HepG2 (cell line): ENCODE measurements at regions not wholly inside any gene's neighbourhood (a gene's known extent, or its start where the extent isn't known, plus 50 kb on each side); places are given as distances from the start of the nearest gene placed in this dataset.

ENCODE experiments used
- ATAC-seq: fragments of 200-7000 bp; cut with Tn5 transposase; 3 replicates; pipeline ENCODE4 v1.9.1; 2020; ENCODE audit warnings: mild to moderate bottlenecking, moderate library complexity
- BruUV-seq: library from RNA; stranded (reverse); fragments of 400-500 nt; replicated peaks from 2 replicates; lab custom pipeline; 2021; lab: Mats Ljungman, UMichigan
- CTCF ChIA-PET: fragments of 300-600 bp; formaldehyde crosslinking; extraction: SDS; loops from one replicate; lab custom pipeline; 2021; ENCODE audit warnings: low total read pairs, inconsistent platforms, low intra/inter-chr PET ratio; lab: Yijun Ruan, JAX
- POLR2A ChIA-PET: fragments of 350-600 bp; sonication (Branson Sonifier 250); formaldehyde crosslinking; loops from one replicate; lab custom pipeline; 2020; ENCODE audit warnings: antibody characterized with exemption, inconsistent platforms; lab: Yijun Ruan, JAX
- DNase-seq: peaks from one replicate; pipeline ENCODE4 v3.0.0-alpha.2; 2015; ENCODE audit warnings: low spot score
- FAIRE-seq: peaks from 3 replicates; lab custom pipeline; 2011; peaks lifted over from hg19 to GRCh38; lab: Jason Lieb, UNC
- H2AFZ ChIP-seq: one replicate; pipeline ENCODE4 v1.6.1; 2011; ENCODE audit warnings: low read length, inconsistent platforms
- H3K27ac ChIP-seq: fragments of 300-600 bp; 3 replicates; pipeline ENCODE4 v1.8.0; 2011; ENCODE audit warnings: mixed run types, mild to moderate bottlenecking, mixed read lengths, low read length, inconsistent platforms; ENCODE audit not compliant: insufficient read depth; ENCODE audit errors: extremely low read length
- H3K27me3 ChIP-seq, 2 experiments: fragments of 200-600 bp in 1 of 2; 2 replicates in 1 of 2; 3 replicates in 1 of 2; pipeline versions ENCODE4 v1.6.0 to v1.8.0; 2011; ENCODE audit warnings: low read length in 2 of 2, mild to moderate bottlenecking in 2 of 2, moderate library complexity in 2 of 2, inconsistent platforms in 1 of 2; ENCODE audit not compliant: insufficient read depth in 2 of 2, control insufficient read depth in 1 of 2
- H3K36me3 ChIP-seq, 2 experiments: fragments of 200-600 bp in 1 of 2; replicated peaks in 1 of 2; 2 replicates in 1 of 2; 3 replicates in 1 of 2; pipeline versions ENCODE4 v1.5.1 to v1.8.0; 2011; ENCODE audit warnings: low read length in 2 of 2, inconsistent platforms in 1 of 2; ENCODE audit not compliant: insufficient read depth in 2 of 2, control insufficient read depth in 1 of 2
- H3K4me1 ChIP-seq: 2 replicates; pipeline ENCODE4 v1.5.1; 2012; ENCODE audit warnings: low read length, inconsistent platforms; ENCODE audit not compliant: insufficient read depth
- H3K4me2 ChIP-seq: 2 replicates; pipeline ENCODE4 v1.6.0; 2011; ENCODE audit warnings: low read depth, low read length, inconsistent platforms
- H3K4me3 ChIP-seq, 3 experiments: fragments of 200-600 bp in 1 of 3; sonication (generic), shearing (Covaris generic) in 1 of 3; replicated peaks in 1 of 3; 2 replicates each; pipeline ENCODE4 v1.5.1; 2011 to 2016; ENCODE audit warnings: low read length in 3 of 3, inconsistent platforms in 2 of 3, low read depth in 2 of 3, mild to moderate bottlenecking in 2 of 3, control low read depth in 1 of 3, mixed read lengths in 1 of 3; ENCODE audit not compliant: insufficient read depth in 1 of 3
- H3K79me2 ChIP-seq: one replicate; pipeline ENCODE4 v1.6.1; 2011; ENCODE audit warnings: low read length, inconsistent platforms; ENCODE audit not compliant: insufficient read depth
- H3K9ac ChIP-seq: 2 replicates; pipeline ENCODE4 v1.6.0; 2011; ENCODE audit warnings: mild to moderate bottlenecking, low read depth, low read length, inconsistent platforms; ENCODE audit not compliant: insufficient read depth
- H3K9me3 ChIP-seq: 2 replicates; pipeline ENCODE4 v1.5.1; 2012; ENCODE audit warnings: mild to moderate bottlenecking, low read length
- H4K20me1 ChIP-seq: 2 replicates; pipeline ENCODE4 v1.6.0; 2011; ENCODE audit warnings: inconsistent platforms, mild to moderate bottlenecking, low read length, moderate library complexity; ENCODE audit not compliant: insufficient read depth
- BCL6 ChIP-seq: IDR thresholded peaks from 2 replicates; pipeline ENCODE4 v1.6.1; 2016; ENCODE audit warnings: missing genetic modification reagents, missing compliant biosample characterization
- DMAP1 ChIP-seq: IDR thresholded peaks from 2 replicates; pipeline ENCODE4 v1.6.1; 2016
- MTA1 ChIP-seq: sonication (generic); formaldehyde crosslinking; IDR thresholded peaks from 2 replicates; pipeline ENCODE4 v1.4.0; 2020; ENCODE audit warnings: missing genetic modification reagents, mild to moderate bottlenecking, borderline replicate concordance
- RARA ChIP-seq: IDR thresholded peaks from 2 replicates; pipeline ENCODE4 v1.6.1; 2016; ENCODE audit warnings: missing genetic modification reagents, missing compliant biosample characterization
- RXRB ChIP-seq: IDR thresholded peaks from 2 replicates; pipeline ENCODE4 v1.6.1; 2016; ENCODE audit warnings: borderline replicate concordance, missing genetic modification reagents, missing compliant biosample characterization
- SCMH1 ChIP-seq: sonication (generic); formaldehyde crosslinking; IDR thresholded peaks from 2 replicates; pipeline ENCODE4 v1.9.0; 2021; ENCODE audit warnings: missing genetic modification reagents, mild to moderate bottlenecking, borderline replicate concordance
- SSRP1 ChIP-seq: IDR thresholded peaks from 2 replicates; pipeline ENCODE4 v1.6.1; 2016; ENCODE audit warnings: control low read depth
- SYNCRIP ChIP-seq: fragments of 200-400 bp; formaldehyde crosslinking; IDR thresholded peaks from 2 replicates; pipeline ENCODE4 v1.6.1; 2018; ENCODE audit warnings: mild to moderate bottlenecking, low read depth, low read length; ENCODE audit not compliant: insufficient read depth
- TARDBP ChIP-seq: sonication (generic); formaldehyde crosslinking; IDR thresholded peaks from 2 replicates; pipeline ENCODE4 v1.8.0; 2022; ENCODE audit warnings: mild to moderate bottlenecking, missing genetic modification reagents
- TCF7L2 ChIP-seq: IDR thresholded peaks from 2 replicates; pipeline ENCODE4 v1.6.1; 2011; ENCODE audit warnings: mild to moderate bottlenecking, low read depth, low read length, moderate library complexity
- ZBTB44 ChIP-seq: sonication (generic); formaldehyde crosslinking; IDR thresholded peaks from 2 replicates; pipeline ENCODE4 v1.4.0; 2020; ENCODE audit warnings: missing genetic modification reagents
- ZNF407 ChIP-seq: sonication (generic); formaldehyde crosslinking; IDR thresholded peaks from one replicate; pipeline ENCODE4 v1.5.1; 2020; ENCODE audit warnings: mild to moderate bottlenecking, missing genetic modification reagents; ENCODE audit errors: not compliant biosample characterization
- ZNF766 ChIP-seq: sonication (generic); formaldehyde crosslinking; IDR thresholded peaks from 2 replicates; pipeline ENCODE4 v1.5.0; 2020; ENCODE audit warnings: missing genetic modification reagents, borderline replicate concordance
- WGBS: methylation state at CpG from one replicate; pipeline ENCODE4 v1.1.6; 2017; ENCODE audit warnings: low lambda C conversion rate; 5-methylcytosine and 5-hydroxymethylcytosine counted together
- in situ Hi-C: cut with HindIII; loops from 2 replicates; pipeline ENCODE4 v1.10.0; 2017; ENCODE audit warnings: low pct_unique_long_range_greater_than_20kb; ENCODE audit not compliant: extremely low pct_ligation_motif_present
- intact Hi-C: fragments of 100-400 bp; cut with micrococcal nuclease; formaldehyde crosslinking; loops from one replicate; pipeline ENCODE4 v1.10.0; 2022; ENCODE audit not compliant: unreplicated experiment
- TF ChIP-seq, protein P1 (sequence below): IDR thresholded peaks from 2 replicates; pipeline ENCODE4 v1.6.1; 2016; ENCODE audit warnings: mild to moderate bottlenecking
- TF ChIP-seq, protein P2 (sequence below): sonication (generic); formaldehyde crosslinking; IDR thresholded peaks from 2 replicates; pipeline ENCODE4 v1.4.0; 2020; ENCODE audit warnings: mild to moderate bottlenecking, missing genetic modification reagents

GRCh38 chr10:111299037-111299436, 222.2 kb downstream of the ADRA2A start:
- no peaks in the 10 kb centered on the region for H3K36me3 ChIP-seq
- no peak overlapping the region for H3K4me2 ChIP-seq
- BruUV-seq, result no TSS peak
- H3K79me2 ChIP-seq, result no peaks in the 10 kb centered on the region
- intact Hi-C loops, result no loop called here
- no peaks in the 10 kb centered on the region for H4K20me1 ChIP-seq
- ChIA-PET CTCF (no interaction called here), POLR2A (no interaction called here)
- H3K9ac ChIP-seq, result no peak overlapping the region
- H3K4me3 ChIP-seq, result no peak overlapping the region
- WGBS, result 31% methylated on average over 2 of the region's 2 CpGs
- in situ Hi-C loops, result no loop called here
- no peaks in the 10 kb centered on the region for H3K9me3 ChIP-seq
- H3K27ac ChIP-seq, result no peak overlapping the region
- DNase-seq (no peak), ATAC-seq (no peak), FAIRE-seq (no peak)
- no peaks in the 10 kb centered on the region for H3K4me1 ChIP-seq
- no peak overlapping the region for H2AFZ ChIP-seq
- H3K27me3 ChIP-seq, result no peaks in the 10 kb centered on the region; a peak in 1 of 5 replicates
- TF ChIP-seq ZNF766 (CRISPR knock-in tag), result no peak
- TF ChIP-seq, protein P1, sequence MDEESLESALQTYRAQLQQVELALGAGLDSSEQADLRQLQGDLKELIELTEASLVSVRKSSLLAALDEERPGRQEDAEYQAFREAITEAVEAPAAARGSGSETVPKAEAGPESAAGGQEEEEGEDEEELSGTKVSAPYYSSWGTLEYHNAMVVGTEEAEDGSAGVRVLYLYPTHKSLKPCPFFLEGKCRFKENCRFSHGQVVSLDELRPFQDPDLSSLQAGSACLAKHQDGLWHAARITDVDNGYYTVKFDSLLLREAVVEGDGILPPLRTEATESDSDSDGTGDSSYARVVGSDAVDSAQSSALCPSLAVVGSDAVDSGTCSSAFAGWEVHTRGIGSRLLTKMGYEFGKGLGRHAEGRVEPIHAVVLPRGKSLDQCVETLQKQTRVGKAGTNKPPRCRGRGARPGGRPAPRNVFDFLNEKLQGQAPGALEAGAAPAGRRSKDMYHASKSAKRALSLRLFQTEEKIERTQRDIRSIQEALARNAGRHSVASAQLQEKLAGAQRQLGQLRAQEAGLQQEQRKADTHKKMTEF (CRISPR knock-in tag), result no peak
- no peak for TF ChIP-seq SYNCRIP
- TF ChIP-seq TCF7L2, result no peak
- no peak for TF ChIP-seq RARA (CRISPR knock-in tag)
- no peak for TF ChIP-seq BCL6 (CRISPR knock-in tag)
- no peak for TF ChIP-seq ZNF407 (CRISPR knock-in tag)
- no peak for TF ChIP-seq SSRP1
- no peak for TF ChIP-seq DMAP1 (CRISPR knock-in tag)
- TF ChIP-seq, protein P2, sequence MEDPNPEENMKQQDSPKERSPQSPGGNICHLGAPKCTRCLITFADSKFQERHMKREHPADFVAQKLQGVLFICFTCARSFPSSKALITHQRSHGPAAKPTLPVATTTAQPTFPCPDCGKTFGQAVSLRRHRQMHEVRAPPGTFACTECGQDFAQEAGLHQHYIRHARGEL, result no peak
- no peak for TF ChIP-seq RXRB (CRISPR knock-in tag)
- no peak for TF ChIP-seq SCMH1
- TF ChIP-seq ZBTB44 (CRISPR knock-in tag), result no peak
- TF ChIP-seq MTA1 (CRISPR knock-in tag), result no peak
- no peak for TF ChIP-seq TARDBP (CRISPR knock-in tag)
